ENCODE measurements at regions not wholly inside any gene's neighbourhood (a gene's known extent, or its start where the extent isn't known, plus 50 kb on each side); places are given as distances from the start of the nearest gene placed in this dataset.

DNA sequence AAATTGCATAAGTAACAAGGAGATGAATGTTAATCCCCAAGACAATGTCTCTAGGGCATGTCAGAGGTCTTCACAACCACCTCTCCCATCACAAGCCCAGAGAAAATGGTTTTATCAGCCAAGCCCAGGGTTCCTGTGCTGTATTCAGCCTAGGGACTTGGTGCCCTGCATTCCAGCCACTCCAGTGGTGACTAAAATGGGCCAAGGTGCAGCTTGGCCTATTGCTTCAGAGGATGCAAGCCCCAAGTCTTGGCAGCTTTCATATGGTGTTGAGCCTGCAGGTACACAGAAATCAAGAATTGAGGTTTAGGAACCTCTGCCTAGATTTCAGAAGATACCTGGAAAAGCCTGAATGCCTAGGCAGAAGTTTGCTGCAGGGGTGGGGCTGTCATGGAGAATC is 1118.6 kb downstream of the PLA2G4A start:
- no peak for DNase-seq (ENCODE audit: low read depth)
- H3K4me3 ChIP-seq (ENCODE audit: low read depth, low read length), result no peak overlapping the region
- in situ Hi-C loops (cut with HindIII; ENCODE audit: low sequenced_read_pairs), result no loop called here
- TF ChIP-seq, protein P1, sequence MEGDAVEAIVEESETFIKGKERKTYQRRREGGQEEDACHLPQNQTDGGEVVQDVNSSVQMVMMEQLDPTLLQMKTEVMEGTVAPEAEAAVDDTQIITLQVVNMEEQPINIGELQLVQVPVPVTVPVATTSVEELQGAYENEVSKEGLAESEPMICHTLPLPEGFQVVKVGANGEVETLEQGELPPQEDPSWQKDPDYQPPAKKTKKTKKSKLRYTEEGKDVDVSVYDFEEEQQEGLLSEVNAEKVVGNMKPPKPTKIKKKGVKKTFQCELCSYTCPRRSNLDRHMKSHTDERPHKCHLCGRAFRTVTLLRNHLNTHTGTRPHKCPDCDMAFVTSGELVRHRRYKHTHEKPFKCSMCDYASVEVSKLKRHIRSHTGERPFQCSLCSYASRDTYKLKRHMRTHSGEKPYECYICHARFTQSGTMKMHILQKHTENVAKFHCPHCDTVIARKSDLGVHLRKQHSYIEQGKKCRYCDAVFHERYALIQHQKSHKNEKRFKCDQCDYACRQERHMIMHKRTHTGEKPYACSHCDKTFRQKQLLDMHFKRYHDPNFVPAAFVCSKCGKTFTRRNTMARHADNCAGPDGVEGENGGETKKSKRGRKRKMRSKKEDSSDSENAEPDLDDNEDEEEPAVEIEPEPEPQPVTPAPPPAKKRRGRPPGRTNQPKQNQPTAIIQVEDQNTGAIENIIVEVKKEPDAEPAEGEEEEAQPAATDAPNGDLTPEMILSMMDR (IDR thresholded peaks at IDR 0.05; ENCODE audit: low read depth, low read length, missing control alignments), result no peak

DNA sequence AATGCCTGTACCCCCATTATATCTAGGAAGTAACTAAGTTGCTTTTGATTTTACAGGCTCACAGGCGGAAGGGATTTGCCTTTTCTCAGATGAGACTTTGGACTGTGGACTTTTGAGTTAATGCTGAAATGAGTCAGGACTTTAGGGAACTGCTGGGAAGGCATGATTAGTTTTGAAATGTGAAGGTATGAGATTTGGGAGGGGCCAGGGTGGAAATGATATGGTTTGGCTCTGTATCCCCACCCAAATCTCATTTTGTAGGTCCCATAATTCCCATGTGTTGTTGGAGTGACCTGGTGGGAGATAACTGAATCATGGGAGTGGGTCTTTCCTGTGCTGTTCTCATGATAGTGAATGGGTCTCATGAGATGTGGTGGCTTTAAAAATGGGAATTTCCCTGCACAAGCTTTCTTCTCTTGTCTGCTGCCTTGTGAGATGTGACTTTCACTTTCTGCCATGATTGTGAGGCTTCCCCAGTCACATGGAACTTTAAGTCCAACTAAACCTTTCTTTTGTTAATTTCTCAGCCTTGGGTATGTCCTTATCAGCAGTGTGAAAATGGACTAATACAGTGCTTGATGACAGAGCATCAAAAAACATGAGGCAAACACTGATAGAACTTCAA is 1119.5 kb downstream of the PLA2G4A start:
- TF ChIP-seq, protein P1 (IDR thresholded peaks at IDR 0.05; ENCODE audit: low read depth, low read length, missing control alignments), result no peak
- no peak for DNase-seq (ENCODE audit: low read depth)
- no peak overlapping the region for H3K4me3 ChIP-seq (ENCODE audit: low read depth, low read length)
- in situ Hi-C loops (cut with HindIII; ENCODE audit: low sequenced_read_pairs), result no loop called here

DNA sequence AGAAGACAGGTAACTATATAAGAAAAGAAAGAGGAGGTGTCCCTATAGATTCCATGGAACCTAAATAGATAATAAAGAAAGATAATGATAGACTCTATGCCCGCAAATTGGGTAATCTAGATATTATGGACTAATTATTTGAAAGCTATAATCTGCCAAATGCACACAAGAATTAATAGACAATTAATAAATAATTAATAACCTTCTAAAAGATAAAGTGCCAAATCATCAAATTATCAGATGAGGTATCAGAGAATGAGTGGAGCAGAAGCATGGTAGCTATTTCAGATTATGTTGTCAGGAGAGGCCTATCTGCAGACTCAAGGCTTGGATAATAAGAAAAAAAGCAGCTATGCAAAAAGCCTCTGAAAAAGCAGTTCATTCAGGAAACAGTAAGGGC is 1120.8 kb downstream of the PLA2G4A start:
- H3K4me3 ChIP-seq (ENCODE audit: low read depth, low read length), result no peak overlapping the region
- in situ Hi-C loops (cut with HindIII; ENCODE audit: low sequenced_read_pairs), result no loop called here
- TF ChIP-seq, protein P1 (IDR thresholded peaks at IDR 0.05; ENCODE audit: low read depth, low read length, missing control alignments), result no peak
- DNase-seq (ENCODE audit: low read depth), result no peak

DNA sequence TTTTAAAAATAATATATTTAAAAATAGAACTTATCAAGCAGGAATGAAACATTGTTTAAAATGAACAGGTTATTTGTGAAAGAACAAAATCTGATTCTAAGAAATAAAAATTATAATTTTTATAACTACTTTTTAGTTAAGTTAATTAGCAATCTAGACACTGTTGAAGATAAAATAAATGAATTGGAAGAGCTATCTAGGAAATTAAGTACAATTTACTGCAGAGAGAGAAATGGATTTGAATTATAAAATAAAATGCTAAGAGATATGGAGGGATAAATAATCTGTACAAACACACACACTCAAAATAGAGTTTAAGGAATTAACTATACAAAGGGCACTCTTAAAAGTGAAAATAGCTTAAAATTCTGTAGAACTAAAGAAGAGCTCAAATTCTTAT is 1123.1 kb downstream of the PLA2G4A start:
- no peak overlapping the region for H3K4me3 ChIP-seq (ENCODE audit: low read depth, low read length)
- TF ChIP-seq, protein P1 (IDR thresholded peaks at IDR 0.05; ENCODE audit: low read depth, low read length, missing control alignments), result no peak
- DNase-seq (ENCODE audit: low read depth), result no peak
- in situ Hi-C loops (cut with HindIII; ENCODE audit: low sequenced_read_pairs), result no loop called here

DNA sequence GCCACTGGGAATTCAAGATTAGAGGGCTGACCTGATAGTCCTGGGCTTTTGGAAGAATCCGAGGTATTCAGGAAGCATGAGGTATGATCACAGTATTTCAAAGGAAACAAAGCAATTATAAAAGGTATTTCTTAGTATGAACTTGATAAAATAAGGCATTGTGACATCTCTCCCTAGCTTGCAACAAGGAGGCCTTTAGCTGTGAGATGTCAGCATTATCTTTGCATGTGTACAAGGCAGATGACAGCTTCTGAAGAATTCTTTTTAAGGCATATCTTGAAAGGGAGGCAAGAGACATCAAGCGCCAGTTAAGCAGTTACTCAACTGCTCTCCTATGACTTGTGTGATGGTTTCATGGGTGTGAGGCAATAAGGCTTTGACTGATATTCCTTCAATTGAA is 1123.7 kb downstream of the PLA2G4A start:
- TF ChIP-seq, protein P1 (IDR thresholded peaks at IDR 0.05; ENCODE audit: low read depth, low read length, missing control alignments), result no peak
- no peak for DNase-seq (ENCODE audit: low read depth)
- H3K4me3 ChIP-seq (ENCODE audit: low read depth, low read length), result no peak overlapping the region
- in situ Hi-C loops (cut with HindIII; ENCODE audit: low sequenced_read_pairs), result no loop called here

DNA sequence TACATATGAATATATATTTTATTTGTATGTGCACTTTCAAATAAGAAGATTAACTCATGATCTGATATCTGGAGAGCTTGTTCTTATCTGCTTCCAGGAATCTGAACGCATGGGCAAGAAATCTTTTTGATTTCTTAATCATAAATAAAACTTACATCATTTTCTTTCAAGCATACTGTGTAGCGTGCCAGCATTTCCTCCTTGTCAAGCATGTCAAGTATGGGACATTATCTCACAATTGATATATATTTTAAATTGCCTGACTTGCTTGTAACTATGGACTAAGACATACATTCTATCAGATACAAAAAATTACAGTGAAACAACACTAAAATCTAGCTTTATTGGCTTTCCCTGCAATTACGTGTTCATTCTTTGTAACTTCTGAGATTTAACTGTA is 1128.2 kb downstream of the PLA2G4A start:
- H3K4me3 ChIP-seq (ENCODE audit: low read depth, low read length), result no peak overlapping the region
- TF ChIP-seq, protein P1 (IDR thresholded peaks at IDR 0.05; ENCODE audit: low read depth, low read length, missing control alignments), result no peak
- no peak for DNase-seq (ENCODE audit: low read depth)
- in situ Hi-C loops (cut with HindIII; ENCODE audit: low sequenced_read_pairs), result no loop called here
